WTC11 (cell line): ENCODE measurements at regions not wholly inside any gene's neighbourhood (a gene's known extent, or its start where the extent isn't known, plus 50 kb on each side); places are given as distances from the start of the nearest gene placed in this dataset.

Source experiments
- ATF3 ChIP-seq: sonication (generic); formaldehyde crosslinking; conservative IDR thresholded peaks from 2 replicates; pipeline ENCODE4 v1.8.1; 2022; ENCODE audit warnings: mild to moderate bottlenecking, missing genetic modification reagents
- E2F5 ChIP-seq: sonication (generic); formaldehyde crosslinking; IDR thresholded peaks from 2 replicates; pipeline ENCODE4 v1.8.1; 2022; ENCODE audit warnings: mild to moderate bottlenecking, moderate library complexity, missing genetic modification reagents
- HMGXB4 ChIP-seq: sonication (generic); formaldehyde crosslinking; IDR thresholded peaks from 2 replicates; pipeline ENCODE4 v1.8.1; 2023; ENCODE audit warnings: mild to moderate bottlenecking, moderate library complexity, missing genetic modification reagents
- IRF2 ChIP-seq: sonication (generic); formaldehyde crosslinking; IDR thresholded peaks from 2 replicates; pipeline ENCODE4 v1.8.0; 2022; ENCODE audit warnings: low read depth, missing genetic modification reagents, borderline replicate concordance
- JUN ChIP-seq: sonication (generic); formaldehyde crosslinking; IDR thresholded peaks from 2 replicates; pipeline ENCODE4 v1.8.0; 2023; ENCODE audit warnings: mild to moderate bottlenecking, missing genetic modification reagents
- KAT7 ChIP-seq: sonication (generic); formaldehyde crosslinking; IDR thresholded peaks from 2 replicates; pipeline ENCODE4 v1.8.1; 2023; ENCODE audit warnings: missing genetic modification reagents, mild to moderate bottlenecking, borderline replicate concordance
- MXD4 ChIP-seq: fragments of 250-450 bp; sonication (Bioruptor Pico); IDR thresholded peaks from 2 replicates; pipeline ENCODE4 v1.8.0; 2021; ENCODE audit warnings: mild to moderate bottlenecking, moderate library complexity, borderline replicate concordance
- TCF7 ChIP-seq: sonication (generic); formaldehyde crosslinking; IDR thresholded peaks from 2 replicates; pipeline ENCODE4 v1.8.0; 2022; ENCODE audit warnings: mild to moderate bottlenecking, low read depth, missing genetic modification reagents, moderate library complexity
- ZNF138 ChIP-seq: sonication (generic); formaldehyde crosslinking; conservative IDR thresholded peaks from 2 replicates; pipeline ENCODE4 v1.8.1; 2022; ENCODE audit warnings: mild to moderate bottlenecking, moderate library complexity, missing genetic modification reagents
- TF ChIP-seq, protein P1 (sequence below): fragments of 200-600 bp; IDR thresholded peaks from 2 replicates; pipeline ENCODE4 v1.8.0; 2022; ENCODE audit warnings: antibody characterized with exemption
- TF ChIP-seq, protein P2 (sequence below): sonication (generic); formaldehyde crosslinking; IDR thresholded peaks from 2 replicates; pipeline ENCODE4 v1.8.1; 2023; ENCODE audit warnings: mild to moderate bottlenecking, missing genetic modification reagents, moderate library complexity
- TF ChIP-seq, protein P3 (sequence below): sonication (generic); formaldehyde crosslinking; IDR thresholded peaks from 2 replicates; pipeline ENCODE4 v1.8.0; 2022; ENCODE audit warnings: mild to moderate bottlenecking, missing genetic modification reagents
- TF ChIP-seq, protein P4 (sequence below): sonication (generic); formaldehyde crosslinking; IDR thresholded peaks from 2 replicates; pipeline ENCODE4 v1.8.1; 2022; ENCODE audit warnings: low read depth, mild to moderate bottlenecking, moderate library complexity, missing genetic modification reagents, borderline replicate concordance

GRCh38 chr1:97999320-97999719 lies 78.5 kb upstream of the DPYD start:
- TF ChIP-seq KAT7 (CRISPR knock-in tag) (no peak), MXD4 (CRISPR knock-in tag) (no peak), E2F5 (no peak), TCF7 (no peak), ATF3 (CRISPR knock-in tag) (no peak), ZNF138 (CRISPR knock-in tag) (no peak), IRF2 (CRISPR knock-in tag) (no peak), JUN (no peak), HMGXB4 (CRISPR knock-in tag) (no peak)
- TF ChIP-seq, protein P1, sequence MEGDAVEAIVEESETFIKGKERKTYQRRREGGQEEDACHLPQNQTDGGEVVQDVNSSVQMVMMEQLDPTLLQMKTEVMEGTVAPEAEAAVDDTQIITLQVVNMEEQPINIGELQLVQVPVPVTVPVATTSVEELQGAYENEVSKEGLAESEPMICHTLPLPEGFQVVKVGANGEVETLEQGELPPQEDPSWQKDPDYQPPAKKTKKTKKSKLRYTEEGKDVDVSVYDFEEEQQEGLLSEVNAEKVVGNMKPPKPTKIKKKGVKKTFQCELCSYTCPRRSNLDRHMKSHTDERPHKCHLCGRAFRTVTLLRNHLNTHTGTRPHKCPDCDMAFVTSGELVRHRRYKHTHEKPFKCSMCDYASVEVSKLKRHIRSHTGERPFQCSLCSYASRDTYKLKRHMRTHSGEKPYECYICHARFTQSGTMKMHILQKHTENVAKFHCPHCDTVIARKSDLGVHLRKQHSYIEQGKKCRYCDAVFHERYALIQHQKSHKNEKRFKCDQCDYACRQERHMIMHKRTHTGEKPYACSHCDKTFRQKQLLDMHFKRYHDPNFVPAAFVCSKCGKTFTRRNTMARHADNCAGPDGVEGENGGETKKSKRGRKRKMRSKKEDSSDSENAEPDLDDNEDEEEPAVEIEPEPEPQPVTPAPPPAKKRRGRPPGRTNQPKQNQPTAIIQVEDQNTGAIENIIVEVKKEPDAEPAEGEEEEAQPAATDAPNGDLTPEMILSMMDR, result no peak
- TF ChIP-seq, protein P2, sequence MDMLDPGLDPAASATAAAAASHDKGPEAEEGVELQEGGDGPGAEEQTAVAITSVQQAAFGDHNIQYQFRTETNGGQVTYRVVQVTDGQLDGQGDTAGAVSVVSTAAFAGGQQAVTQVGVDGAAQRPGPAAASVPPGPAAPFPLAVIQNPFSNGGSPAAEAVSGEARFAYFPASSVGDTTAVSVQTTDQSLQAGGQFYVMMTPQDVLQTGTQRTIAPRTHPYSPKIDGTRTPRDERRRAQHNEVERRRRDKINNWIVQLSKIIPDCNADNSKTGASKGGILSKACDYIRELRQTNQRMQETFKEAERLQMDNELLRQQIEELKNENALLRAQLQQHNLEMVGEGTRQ, result no peak
- TF ChIP-seq, protein P3, sequence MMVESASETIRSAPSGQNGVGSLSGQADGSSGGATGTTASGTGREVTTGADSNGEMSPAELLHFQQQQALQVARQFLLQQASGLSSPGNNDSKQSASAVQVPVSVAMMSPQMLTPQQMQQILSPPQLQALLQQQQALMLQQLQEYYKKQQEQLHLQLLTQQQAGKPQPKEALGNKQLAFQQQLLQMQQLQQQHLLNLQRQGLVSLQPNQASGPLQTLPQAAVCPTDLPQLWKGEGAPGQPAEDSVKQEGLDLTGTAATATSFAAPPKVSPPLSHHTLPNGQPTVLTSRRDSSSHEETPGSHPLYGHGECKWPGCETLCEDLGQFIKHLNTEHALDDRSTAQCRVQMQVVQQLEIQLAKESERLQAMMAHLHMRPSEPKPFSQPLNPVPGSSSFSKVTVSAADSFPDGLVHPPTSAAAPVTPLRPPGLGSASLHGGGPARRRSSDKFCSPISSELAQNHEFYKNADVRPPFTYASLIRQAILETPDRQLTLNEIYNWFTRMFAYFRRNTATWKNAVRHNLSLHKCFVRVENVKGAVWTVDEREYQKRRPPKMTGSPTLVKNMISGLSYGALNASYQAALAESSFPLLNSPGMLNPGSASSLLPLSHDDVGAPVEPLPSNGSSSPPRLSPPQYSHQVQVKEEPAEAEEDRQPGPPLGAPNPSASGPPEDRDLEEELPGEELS (CRISPR knock-in tag), result no peak
- TF ChIP-seq, protein P4, sequence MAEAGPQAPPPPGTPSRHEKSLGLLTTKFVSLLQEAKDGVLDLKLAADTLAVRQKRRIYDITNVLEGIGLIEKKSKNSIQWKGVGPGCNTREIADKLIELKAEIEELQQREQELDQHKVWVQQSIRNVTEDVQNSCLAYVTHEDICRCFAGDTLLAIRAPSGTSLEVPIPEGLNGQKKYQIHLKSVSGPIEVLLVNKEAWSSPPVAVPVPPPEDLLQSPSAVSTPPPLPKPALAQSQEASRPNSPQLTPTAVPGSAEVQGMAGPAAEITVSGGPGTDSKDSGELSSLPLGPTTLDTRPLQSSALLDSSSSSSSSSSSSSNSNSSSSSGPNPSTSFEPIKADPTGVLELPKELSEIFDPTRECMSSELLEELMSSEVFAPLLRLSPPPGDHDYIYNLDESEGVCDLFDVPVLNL (CRISPR knock-in tag), result no peak
